Loucy (cell line): ENCODE measurements at regions not wholly inside any gene's neighbourhood (a gene's known extent, or its start where the extent isn't known, plus 50 kb on each side); places are given as distances from the start of the nearest gene placed in this dataset.

Experiments
- EZH2phosphoT487 ChIP-seq: fragments of 200-600 bp; IDR thresholded peaks from 2 replicates; pipeline ENCODE4 v1.6.1; 2018; ENCODE audit warnings: antibody characterized with exemption, mild to moderate bottlenecking, moderate library complexity, borderline replicate concordance
- TF ChIP-seq, protein P1 (sequence below): fragments of 200-600 bp; sonication (generic); conservative IDR thresholded peaks from 2 replicates; pipeline ENCODE4 v1.5.1; 2014; ENCODE audit warnings: mild to moderate bottlenecking, antibody characterized with exemption, low read length

DNA sequence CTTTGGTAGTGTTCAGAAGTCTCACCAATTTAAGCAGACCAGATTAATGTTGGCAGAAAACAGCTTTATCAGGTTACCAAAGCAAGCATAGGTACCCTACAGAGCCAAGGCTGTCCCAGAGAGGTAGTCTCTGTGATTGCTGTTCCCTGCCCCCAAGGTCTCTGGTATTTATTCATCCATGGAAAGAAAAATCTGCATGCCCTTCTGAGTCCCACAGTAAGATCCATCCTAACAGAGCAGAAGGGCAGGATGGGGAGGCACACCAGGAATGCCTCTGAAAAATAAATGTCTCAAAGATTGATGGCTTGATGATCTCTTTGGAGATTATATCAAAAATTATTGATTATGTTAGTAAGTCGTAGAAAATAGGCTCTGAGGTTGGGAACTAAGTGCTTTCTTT, 122.8 kb downstream of the FAT3 start:
- TF ChIP-seq, protein P1, sequence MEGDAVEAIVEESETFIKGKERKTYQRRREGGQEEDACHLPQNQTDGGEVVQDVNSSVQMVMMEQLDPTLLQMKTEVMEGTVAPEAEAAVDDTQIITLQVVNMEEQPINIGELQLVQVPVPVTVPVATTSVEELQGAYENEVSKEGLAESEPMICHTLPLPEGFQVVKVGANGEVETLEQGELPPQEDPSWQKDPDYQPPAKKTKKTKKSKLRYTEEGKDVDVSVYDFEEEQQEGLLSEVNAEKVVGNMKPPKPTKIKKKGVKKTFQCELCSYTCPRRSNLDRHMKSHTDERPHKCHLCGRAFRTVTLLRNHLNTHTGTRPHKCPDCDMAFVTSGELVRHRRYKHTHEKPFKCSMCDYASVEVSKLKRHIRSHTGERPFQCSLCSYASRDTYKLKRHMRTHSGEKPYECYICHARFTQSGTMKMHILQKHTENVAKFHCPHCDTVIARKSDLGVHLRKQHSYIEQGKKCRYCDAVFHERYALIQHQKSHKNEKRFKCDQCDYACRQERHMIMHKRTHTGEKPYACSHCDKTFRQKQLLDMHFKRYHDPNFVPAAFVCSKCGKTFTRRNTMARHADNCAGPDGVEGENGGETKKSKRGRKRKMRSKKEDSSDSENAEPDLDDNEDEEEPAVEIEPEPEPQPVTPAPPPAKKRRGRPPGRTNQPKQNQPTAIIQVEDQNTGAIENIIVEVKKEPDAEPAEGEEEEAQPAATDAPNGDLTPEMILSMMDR: no peak
- TF ChIP-seq EZH2phosphoT487: no peak
